ENCODE measurements at regions not wholly inside any gene's neighbourhood (a gene's known extent, or its start where the extent isn't known, plus 50 kb on each side); places are given as distances from the start of the nearest gene placed in this dataset.

- Mint-ChIP-seq H3K27ac (no peak overlapping the region), H3K9me3 (no peaks in the 10 kb centered on the region), H3K4me1 (ENCODE audit: low read depth) (no peaks in the 10 kb centered on the region), H3K27me3 (no peaks in the 10 kb centered on the region), H3K4me3 (no peak overlapping the region), H3K36me3 (ENCODE audit: low read depth) (no peaks in the 10 kb centered on the region)
- no peak for DNase-seq
Observed at GRCh38 chr13:106695139-106695538, 127.2 kb upstream of the ARGLU1 start.

GRCh38 chr13:106691861-106692260 is 123.9 kb upstream of the ARGLU1 start:
- no peaks in the 10 kb centered on the region for H3K27me3 Mint-ChIP-seq
- no peak overlapping the region for H3K4me3 Mint-ChIP-seq
- H3K36me3 Mint-ChIP-seq (ENCODE audit: low read depth) = no peaks in the 10 kb centered on the region
- no peak overlapping the region for H3K27ac Mint-ChIP-seq
- DNase-seq = no peak
- H3K9me3 Mint-ChIP-seq = no peaks in the 10 kb centered on the region
- no peaks in the 10 kb centered on the region for H3K4me1 Mint-ChIP-seq (ENCODE audit: low read depth)

GRCh38 chr13:106691341-106691740 is 123.4 kb upstream of the ARGLU1 start:
- Mint-ChIP-seq H3K4me3 (no peak overlapping the region), H3K4me1 (ENCODE audit: low read depth) (no peaks in the 10 kb centered on the region), H3K27ac (no peak overlapping the region), H3K36me3 (ENCODE audit: low read depth) (no peaks in the 10 kb centered on the region), H3K9me3 (no peaks in the 10 kb centered on the region), H3K27me3 (no peaks in the 10 kb centered on the region)
- no peak for DNase-seq

- no peaks in the 10 kb centered on the region for H3K4me1 Mint-ChIP-seq (ENCODE audit: low read depth)
- no peaks in the 10 kb centered on the region for H3K36me3 Mint-ChIP-seq (ENCODE audit: low read depth)
- DNase-seq = no peak
- no peak overlapping the region for H3K27ac Mint-ChIP-seq
- H3K9me3 Mint-ChIP-seq = no peaks in the 10 kb centered on the region
- H3K27me3 Mint-ChIP-seq = peaks cover 4% of the 10 kb centered on the region
- H3K4me3 Mint-ChIP-seq = no peak overlapping the region
Observed at GRCh38 chr13:106690779-106691178, 122.8 kb upstream of the ARGLU1 start.

- H3K4me1 Mint-ChIP-seq (ENCODE audit: low read depth) = no peaks in the 10 kb centered on the region
Observed at GRCh38 chr13:106689906-106690305, 122.0 kb upstream of the ARGLU1 start.

GRCh38 chr13:106688940-106689339 is 121.0 kb upstream of the ARGLU1 start:
- H3K27ac Mint-ChIP-seq = no peak overlapping the region
- DNase-seq = no peak
- H3K9me3 Mint-ChIP-seq = no peaks in the 10 kb centered on the region
- H3K36me3 Mint-ChIP-seq (ENCODE audit: low read depth) = no peaks in the 10 kb centered on the region
- H3K4me3 Mint-ChIP-seq = no peak overlapping the region
- no peaks in the 10 kb centered on the region for H3K4me1 Mint-ChIP-seq (ENCODE audit: low read depth)
- peaks cover 4% of the 10 kb centered on the region for H3K27me3 Mint-ChIP-seq

More at GRCh38 chr13:106689906-106690305, 122.0 kb upstream of the ARGLU1 start:
- Mint-ChIP-seq H3K9me3 (no peaks in the 10 kb centered on the region), H3K4me3 (no peak overlapping the region), H3K27ac (no peak overlapping the region), H3K36me3 (ENCODE audit: low read depth) (no peaks in the 10 kb centered on the region), H3K27me3 (peaks cover 4% of the 10 kb centered on the region)
- no peak for DNase-seq

GRCh38 chr13:106686163-106686562 is 118.2 kb upstream of the ARGLU1 start:
- Mint-ChIP-seq H3K27ac (no peak overlapping the region), H3K9me3 (no peaks in the 10 kb centered on the region), H3K4me3 (no peak overlapping the region), H3K4me1 (ENCODE audit: low read depth) (no peaks in the 10 kb centered on the region), H3K36me3 (ENCODE audit: low read depth) (no peaks in the 10 kb centered on the region), H3K27me3 (peaks cover 4% of the 10 kb centered on the region)
- DNase-seq = no peak

- H3K27me3 Mint-ChIP-seq = peaks cover 4% of the 10 kb centered on the region
- H3K4me1 Mint-ChIP-seq (ENCODE audit: low read depth) = no peaks in the 10 kb centered on the region
- H3K4me3 Mint-ChIP-seq = no peak overlapping the region
- H3K9me3 Mint-ChIP-seq = no peaks in the 10 kb centered on the region
- no peak overlapping the region for H3K27ac Mint-ChIP-seq
- H3K36me3 Mint-ChIP-seq (ENCODE audit: low read depth) = no peaks in the 10 kb centered on the region
- DNase-seq = no peak
Observed at GRCh38 chr13:106685143-106685542, 117.2 kb upstream of the ARGLU1 start.

- no peaks in the 10 kb centered on the region for H3K4me1 Mint-ChIP-seq (ENCODE audit: low read depth)
- H3K36me3 Mint-ChIP-seq (ENCODE audit: low read depth) = no peaks in the 10 kb centered on the region
- no peak overlapping the region for H3K4me3 Mint-ChIP-seq
- no peak for DNase-seq
- no peaks in the 10 kb centered on the region for H3K9me3 Mint-ChIP-seq
- peaks cover 4% of the 10 kb centered on the region for H3K27me3 Mint-ChIP-seq
- H3K27ac Mint-ChIP-seq = no peak overlapping the region
Observed at GRCh38 chr13:106683918-106684317, 116.0 kb upstream of the ARGLU1 start.

GRCh38 chr13:106683179-106683578 is 115.2 kb upstream of the ARGLU1 start:
- DNase-seq = no peak
- Mint-ChIP-seq H3K4me1 (ENCODE audit: low read depth) (no peaks in the 10 kb centered on the region), H3K27me3 (peaks cover 4% of the 10 kb centered on the region), H3K9me3 (no peaks in the 10 kb centered on the region), H3K36me3 (ENCODE audit: low read depth) (no peaks in the 10 kb centered on the region), H3K27ac (no peak overlapping the region), H3K4me3 (no peak overlapping the region)

GRCh38 chr13:106681997-106682396 is 114.1 kb upstream of the ARGLU1 start:
- H3K36me3 Mint-ChIP-seq (ENCODE audit: low read depth) = no peaks in the 10 kb centered on the region
- H3K9me3 Mint-ChIP-seq = no peaks in the 10 kb centered on the region
- H3K4me1 Mint-ChIP-seq (ENCODE audit: low read depth) = no peaks in the 10 kb centered on the region
- H3K4me3 Mint-ChIP-seq = no peak overlapping the region
- peaks cover 4% of the 10 kb centered on the region for H3K27me3 Mint-ChIP-seq
- H3K27ac Mint-ChIP-seq = no peak overlapping the region
- DNase-seq = no peak

GRCh38 chr13:106681536-106681935 is 113.6 kb upstream of the ARGLU1 start:
- peaks cover 4% of the 10 kb centered on the region for H3K27me3 Mint-ChIP-seq
- no peaks in the 10 kb centered on the region for H3K36me3 Mint-ChIP-seq (ENCODE audit: low read depth)
- H3K4me1 Mint-ChIP-seq (ENCODE audit: low read depth) = no peaks in the 10 kb centered on the region
- no peaks in the 10 kb centered on the region for H3K9me3 Mint-ChIP-seq
- no peak for DNase-seq
- H3K27ac Mint-ChIP-seq = no peak overlapping the region
- H3K4me3 Mint-ChIP-seq = no peak overlapping the region

- Mint-ChIP-seq H3K4me3 (no peak overlapping the region), H3K36me3 (ENCODE audit: low read depth) (no peaks in the 10 kb centered on the region), H3K9me3 (no peaks in the 10 kb centered on the region), H3K27me3 (peaks cover under 1% of the 10 kb centered on the region), H3K27ac (no peak overlapping the region), H3K4me1 (ENCODE audit: low read depth) (no peaks in the 10 kb centered on the region)
- DNase-seq = no peak
Observed at GRCh38 chr13:106680796-106681472, 113.0 kb upstream of the ARGLU1 start.

GRCh38 chr13:106678646-106679418 is 110.9 kb upstream of the ARGLU1 start:
- DNase-seq = no peak
- Mint-ChIP-seq H3K4me1 (ENCODE audit: low read depth) (no peaks in the 10 kb centered on the region), H3K9me3 (no peaks in the 10 kb centered on the region), H3K4me3 (no peak overlapping the region), H3K27me3 (no peaks in the 10 kb centered on the region), H3K36me3 (ENCODE audit: low read depth) (no peaks in the 10 kb centered on the region), H3K27ac (no peak overlapping the region)

GRCh38 chr13:106675311-106675710 is 107.4 kb upstream of the ARGLU1 start:
- no peak for DNase-seq
- Mint-ChIP-seq H3K27me3 (peaks cover 7% of the 10 kb centered on the region), H3K4me3 (no peak overlapping the region), H3K27ac (no peak overlapping the region), H3K9me3 (no peaks in the 10 kb centered on the region), H3K4me1 (ENCODE audit: low read depth) (no peaks in the 10 kb centered on the region), H3K36me3 (ENCODE audit: low read depth) (no peaks in the 10 kb centered on the region)

Measured in activated T-cell treated with anti-CD3 and anti-CD28 coated beads, Interleukin-2, amount 50 U/mL, for 24 hours (primary cell).